IPS DF 19.7 (cell line): ENCODE measurements at regions not wholly inside any gene's neighbourhood (a gene's known extent, or its start where the extent isn't known, plus 50 kb on each side); places are given as distances from the start of the nearest gene placed in this dataset.
"Not testable (repeated sequence)": the region's sequence is repeated elsewhere in the genome, so short reads cannot be mapped to it uniquely, and the experiment has no call there.

ENCODE experiments used
- DNase-seq: peaks from one replicate; pipeline ENCODE4 v3.0.0-alpha.2; 2013; ENCODE audit warnings: low read depth, low spot score

GRCh38 chr5:77909237-77909636 is 133.1 kb upstream of the TBCA start:
- DNase-seq: no peak

GRCh38 chr5:77908787-77909186 is 132.6 kb upstream of the TBCA start:
- no peak for DNase-seq

GRCh38 chr5:77907786-77908185 is 131.6 kb upstream of the TBCA start:
- DNase-seq: no peak

GRCh38 chr5:77906806-77907205 is 130.7 kb upstream of the TBCA start:
- DNase-seq: no peak

GRCh38 chr5:77904362-77904761 is 128.2 kb upstream of the TBCA start:
- DNase-seq: no peak

DNA sequence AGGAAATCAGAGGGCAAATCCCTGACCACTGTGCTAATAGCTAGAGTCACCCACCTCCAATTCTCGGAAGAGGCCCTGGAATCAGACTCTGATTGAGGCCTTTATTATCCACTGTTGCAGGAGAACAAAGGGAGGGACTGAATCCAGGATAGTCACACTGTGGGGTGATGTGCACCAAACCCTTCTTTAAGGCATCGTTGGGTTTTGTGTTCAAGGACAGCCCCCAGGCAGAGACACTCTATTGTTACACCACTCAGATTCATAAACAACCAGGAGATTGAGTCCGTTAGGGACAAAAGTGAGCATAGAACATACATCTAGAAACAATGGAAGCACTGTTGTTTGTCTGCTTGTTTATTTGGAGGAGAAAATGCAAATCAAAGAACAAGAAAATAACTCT is 124.6 kb upstream of the TBCA start:
- no peak for DNase-seq

DNA sequence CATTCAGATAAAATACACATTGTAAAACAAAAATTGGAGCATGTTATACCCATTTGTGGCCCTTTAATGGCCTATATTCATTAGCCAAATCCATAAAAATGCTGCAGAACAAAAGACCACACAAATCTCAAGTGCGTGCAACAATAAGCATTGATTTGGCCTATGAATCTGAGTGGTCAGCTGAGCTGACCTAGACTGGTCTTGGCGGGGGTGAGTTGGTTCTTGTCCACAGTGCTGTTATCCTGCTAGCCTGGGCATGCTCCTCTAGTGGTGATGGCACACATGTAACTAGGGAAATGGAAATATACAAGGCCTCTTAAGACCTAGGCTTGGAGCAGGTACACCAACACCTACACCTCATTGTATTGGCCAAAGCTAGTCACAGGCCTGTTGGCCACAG is 122.2 kb upstream of the TBCA start:
- no peak for DNase-seq

DNA sequence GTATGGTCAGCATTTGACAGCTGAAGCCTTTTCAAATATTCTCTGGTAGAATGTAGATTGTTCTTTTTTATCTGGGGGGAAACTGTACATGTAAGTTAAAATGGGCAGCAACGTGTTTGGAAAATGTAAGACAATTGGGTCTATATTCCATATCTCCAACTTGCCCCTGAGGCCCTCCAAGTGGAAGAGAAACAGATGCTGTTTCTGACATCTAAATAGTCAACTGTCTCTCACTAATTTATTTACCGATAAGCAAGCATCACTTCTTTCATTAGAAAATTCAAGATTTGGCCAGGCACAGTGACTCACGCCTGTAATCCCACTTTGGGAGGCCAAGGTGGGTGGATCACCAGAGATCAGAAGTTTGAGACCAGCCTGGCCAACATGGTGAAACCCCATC is 120.2 kb upstream of the TBCA start:
- DNase-seq: no peak

DNA sequence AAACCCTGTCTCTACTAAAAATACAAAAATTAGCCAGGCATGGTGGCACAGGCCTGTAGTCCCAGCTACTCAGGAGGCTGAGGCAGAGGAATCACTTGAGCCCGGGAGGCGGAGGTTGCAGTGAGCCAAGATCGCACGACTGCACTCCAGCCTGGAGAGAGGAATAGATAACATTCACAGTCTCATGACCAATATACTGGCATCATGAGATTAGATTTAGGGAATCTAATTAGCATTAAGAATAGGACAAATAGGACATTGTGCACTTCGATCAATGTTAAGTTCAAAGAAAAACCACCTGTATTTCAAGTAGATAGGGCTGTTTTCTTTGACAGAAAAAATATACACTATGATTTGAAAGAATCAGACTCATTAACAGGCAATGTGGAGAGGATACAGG is 118.0 kb upstream of the TBCA start:
- not testable (repeated sequence) for DNase-seq

DNA sequence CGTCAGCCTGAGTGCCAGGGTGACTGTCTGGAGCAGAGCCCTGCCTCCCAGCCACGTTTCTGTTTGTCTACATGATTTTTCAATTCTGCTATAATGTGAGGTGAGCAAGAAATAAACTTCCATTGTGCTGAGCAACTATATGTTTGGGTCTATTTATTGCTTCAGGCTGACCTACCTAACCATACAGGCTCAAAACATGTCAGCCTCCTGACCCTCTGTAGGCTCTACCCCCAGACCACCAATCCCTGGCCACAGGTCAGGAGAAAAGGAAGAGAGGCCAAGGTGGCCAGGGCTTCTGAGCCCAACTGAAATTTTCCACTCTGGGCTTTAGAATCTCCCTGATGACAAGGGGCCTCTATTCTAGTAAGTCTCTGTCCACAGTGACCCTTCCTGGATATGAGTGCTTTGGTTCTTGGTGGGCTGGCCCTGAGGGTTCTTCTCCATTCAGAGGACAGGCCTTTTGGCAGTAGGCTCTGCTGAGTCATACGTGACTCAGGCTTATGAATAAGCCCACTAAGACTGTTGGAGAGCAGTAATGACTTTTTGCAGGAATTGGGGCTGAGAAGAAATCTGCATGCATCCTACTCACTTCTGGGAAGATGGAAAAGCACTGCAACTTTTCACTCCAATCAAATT is 117.2 kb upstream of the TBCA start:
- DNase-seq: no peak

- no peak for DNase-seq
Observed at GRCh38 chr5:77892061-77893010, 116.2 kb upstream of the TBCA start.

- no peak for DNase-seq
Observed at GRCh38 chr5:77885519-77885918, 109.4 kb upstream of the TBCA start.

DNA sequence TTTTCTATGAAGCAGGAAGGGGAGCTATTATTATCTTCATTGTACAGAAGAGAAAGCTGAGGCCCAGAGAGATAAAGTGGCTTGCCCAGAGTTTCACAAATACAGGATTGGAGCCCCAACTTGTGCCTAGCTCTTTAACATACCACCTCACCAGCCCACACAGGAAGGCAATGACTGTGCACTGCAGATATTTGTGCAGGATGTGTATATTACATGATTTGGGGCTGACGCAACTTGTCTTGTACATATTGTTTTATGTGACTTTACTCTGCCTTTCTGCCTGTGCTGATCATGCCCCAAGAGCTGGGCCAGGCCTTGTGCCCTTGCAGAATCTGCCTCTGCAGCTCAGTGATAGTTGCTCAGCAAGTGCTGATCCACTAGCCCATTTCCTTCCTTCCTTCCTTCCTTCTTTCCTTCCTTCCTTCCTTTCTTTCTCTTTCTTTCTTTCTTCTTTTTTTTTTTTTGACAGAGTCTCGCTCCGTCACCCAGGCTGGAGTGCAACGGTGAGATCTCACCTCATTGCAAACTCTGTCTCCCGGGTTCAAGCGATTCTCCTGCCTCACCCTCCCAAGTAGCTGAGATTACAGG is 106.6 kb upstream of the TBCA start:
- DNase-seq: no peak

- DNase-seq: no peak
Observed at GRCh38 chr5:77881528-77881927, 105.4 kb upstream of the TBCA start.

DNA sequence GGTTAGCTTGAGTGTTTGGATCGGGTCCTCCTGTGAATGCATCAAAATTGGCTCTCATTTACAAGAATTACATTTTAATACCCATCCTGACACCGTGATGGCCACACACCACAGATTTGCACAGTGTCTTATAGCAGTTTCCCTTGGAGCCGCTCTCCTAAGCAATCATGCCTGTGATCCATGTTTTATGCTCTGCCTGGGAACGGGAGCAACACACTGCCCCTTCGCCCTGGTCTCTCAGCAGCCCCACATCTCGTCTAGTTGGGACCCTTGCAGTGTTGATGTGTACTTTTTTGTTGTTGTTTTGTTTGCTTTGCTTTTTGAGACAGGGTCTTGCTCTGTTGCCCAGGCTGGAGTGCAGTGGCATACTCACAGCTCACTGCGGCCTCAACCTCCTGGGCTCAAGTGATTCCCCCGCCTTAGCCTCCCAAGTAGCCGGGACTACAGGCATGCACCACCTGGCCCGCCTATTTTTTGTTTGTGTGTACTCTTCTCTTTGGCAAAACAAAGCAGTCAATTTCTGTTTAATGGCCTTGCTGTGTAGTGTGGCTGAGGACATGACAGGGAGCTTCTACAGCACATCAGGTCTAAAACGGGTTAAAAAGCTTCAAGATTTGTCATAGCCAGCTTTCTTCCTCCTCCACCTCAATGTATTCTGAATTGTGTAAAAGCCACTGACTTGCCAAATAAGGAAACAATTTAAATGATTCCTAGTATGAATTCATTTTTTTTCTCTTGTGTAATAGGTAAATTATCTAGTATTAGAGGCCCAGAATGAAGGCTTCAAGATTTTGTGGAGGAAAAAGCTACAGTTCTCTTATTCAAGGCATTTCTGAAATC is 101.6 kb upstream of the TBCA start:
- DNase-seq: no peak

GRCh38 chr5:77876862-77877502 is 100.8 kb upstream of the TBCA start:
- no peak for DNase-seq

GRCh38 chr5:77876316-77876715 is 100.2 kb upstream of the TBCA start:
- no peak for DNase-seq

DNA sequence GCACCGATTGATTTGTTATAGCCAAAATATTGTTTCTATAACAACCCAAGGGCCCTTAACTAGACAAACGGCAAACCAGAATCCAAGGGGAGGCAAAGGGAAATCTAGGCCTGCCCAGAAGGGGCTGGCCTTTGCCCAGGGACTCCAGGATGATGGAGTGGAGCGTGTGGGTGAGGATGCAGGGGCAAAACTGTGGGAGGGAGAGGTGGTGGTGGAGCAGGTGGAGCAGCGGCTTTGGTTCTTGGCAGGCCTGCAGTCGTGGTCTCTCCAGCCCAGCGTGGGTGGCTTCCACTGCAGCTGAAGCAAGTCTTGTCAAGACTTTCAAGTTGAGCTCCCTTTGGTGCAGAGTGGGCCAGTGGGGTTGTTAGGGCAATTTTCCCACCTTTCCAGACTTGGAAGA is 98.6 kb upstream of the TBCA start:
- DNase-seq: no peak

GRCh38 chr5:77873239-77873638 is 97.1 kb upstream of the TBCA start:
- no peak for DNase-seq

DNA sequence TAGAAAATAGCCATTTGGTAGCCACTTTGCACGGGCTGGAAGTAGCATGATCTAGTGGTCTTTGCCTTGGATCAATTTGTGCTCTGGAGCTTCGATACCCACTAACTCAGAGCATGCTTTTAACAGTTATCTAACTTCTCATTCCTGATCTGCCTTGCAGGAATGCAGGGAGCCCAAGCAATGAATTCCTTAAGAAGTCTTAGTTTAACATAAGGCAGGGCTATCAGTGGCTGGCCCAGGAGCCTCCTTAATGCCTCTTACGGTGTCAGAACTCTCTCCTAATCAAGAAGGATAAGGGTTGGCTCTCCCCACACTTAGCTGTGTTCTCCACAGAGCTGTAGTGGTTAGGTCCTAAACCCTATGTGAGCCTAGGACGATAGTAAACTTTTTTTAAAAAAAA is 95.8 kb upstream of the TBCA start:
- DNase-seq: no peak

GRCh38 chr5:77871016-77871415 is 94.9 kb upstream of the TBCA start:
- DNase-seq: no peak
